HT1080 (cell line): ENCODE measurements at regions not wholly inside any gene's neighbourhood (a gene's known extent, or its start where the extent isn't known, plus 50 kb on each side); places are given as distances from the start of the nearest gene placed in this dataset.

Experiments used
- DNase-seq: peaks from one replicate; pipeline ENCODE4 v3.0.0-alpha.2; 2015; ENCODE audit warnings: low read depth

- DNase-seq: no peak
These were observed 62.6 kb upstream of the VASH1 start for GRCh38 chr14:76698631-76699030.

GRCh38 chr14:76699209-76699938 lies 61.9 kb upstream of the VASH1 start:
- no peak for DNase-seq

- DNase-seq: no peak
These were observed 61.2 kb upstream of the VASH1 start for GRCh38 chr14:76699939-76700590.

GRCh38 chr14:76701436-76701835 lies 59.8 kb upstream of the VASH1 start:
- no peak for DNase-seq

DNA sequence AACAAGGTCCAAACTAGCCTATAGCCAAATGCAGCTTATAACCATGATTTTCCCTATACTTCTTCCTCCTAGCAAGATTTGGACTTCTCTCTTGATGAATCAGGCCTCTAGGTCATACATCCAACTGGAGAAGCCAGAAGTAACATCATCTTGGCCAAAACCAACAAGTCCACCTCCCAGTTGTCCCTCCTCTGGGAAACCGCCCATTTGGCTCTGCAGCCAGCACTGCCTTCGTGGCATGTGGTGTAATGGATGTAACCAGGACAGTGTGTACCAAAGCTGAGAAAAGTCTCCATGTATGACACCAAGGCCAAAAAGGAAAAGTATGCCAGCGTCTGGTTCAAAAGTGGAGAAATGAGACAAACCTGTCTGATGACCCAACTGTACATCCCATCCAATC lies 59.3 kb upstream of the VASH1 start:
- no peak for DNase-seq

DNA sequence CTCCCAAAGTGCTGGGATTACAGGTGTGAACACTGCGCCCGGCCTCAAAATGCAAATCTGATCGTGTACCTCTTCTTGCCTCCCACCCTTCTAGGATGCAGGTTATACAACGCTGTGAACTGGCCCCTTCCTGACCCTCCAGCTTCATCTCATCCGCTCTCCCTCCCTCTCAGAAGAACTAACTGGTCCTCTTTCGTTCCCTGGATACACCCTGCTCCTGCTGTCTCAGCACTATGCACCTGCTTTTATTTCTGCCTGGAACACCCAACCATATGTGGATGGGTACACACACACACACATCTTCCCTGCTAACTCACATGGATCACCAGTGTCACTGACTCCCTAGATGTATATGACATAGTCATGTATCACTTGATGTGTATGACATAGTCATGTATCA lies 56.1 kb upstream of the VASH1 start:
- DNase-seq: no peak

GRCh38 chr14:76706207-76706606 lies 55.1 kb upstream of the VASH1 start:
- peak; percentile 27 for DNase-seq

DNA sequence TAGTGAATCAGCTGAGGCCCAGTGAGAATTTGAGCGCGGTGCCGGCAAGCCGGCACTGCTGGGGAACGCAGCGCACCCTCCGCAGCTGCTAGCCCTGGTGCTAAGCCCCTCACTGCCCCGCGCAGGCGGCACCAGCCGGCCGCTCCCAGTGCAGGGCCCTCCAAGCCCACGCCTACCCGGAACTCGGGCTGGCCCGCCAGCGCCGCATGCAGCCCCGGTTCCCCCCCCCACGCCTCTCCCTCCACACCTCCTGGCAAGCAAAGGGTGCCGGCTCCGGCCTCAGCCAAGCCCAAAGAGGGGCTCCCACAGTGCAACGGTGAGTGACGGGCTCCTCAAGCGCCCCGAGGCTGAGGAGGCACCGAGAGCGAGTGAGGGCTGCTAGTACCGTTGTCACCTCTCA lies 54.5 kb upstream of the VASH1 start:
- no peak for DNase-seq

- peak; percentile 15 for DNase-seq
These were observed 53.2 kb upstream of the VASH1 start for GRCh38 chr14:76708028-76708427.

DNA sequence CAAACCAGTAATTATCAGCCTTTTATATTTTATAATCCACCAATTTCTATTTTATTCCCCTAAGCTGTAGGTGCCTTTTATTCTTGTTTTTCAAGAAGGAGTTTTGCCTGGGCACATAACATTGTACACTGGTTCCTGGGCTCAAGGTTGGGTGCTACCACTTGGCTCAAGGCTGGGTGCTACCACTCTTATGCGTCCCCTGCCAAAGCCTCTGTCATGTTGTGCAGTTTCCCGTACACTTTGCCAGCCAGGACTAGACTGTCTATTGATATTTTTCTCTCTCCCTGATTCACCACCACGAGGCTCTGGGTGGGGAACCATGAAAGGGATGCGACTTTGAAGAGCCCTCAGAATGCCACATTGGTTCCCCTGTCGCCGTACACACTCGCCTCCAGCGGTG lies 52.5 kb upstream of the VASH1 start:
- DNase-seq: no peak

DNA sequence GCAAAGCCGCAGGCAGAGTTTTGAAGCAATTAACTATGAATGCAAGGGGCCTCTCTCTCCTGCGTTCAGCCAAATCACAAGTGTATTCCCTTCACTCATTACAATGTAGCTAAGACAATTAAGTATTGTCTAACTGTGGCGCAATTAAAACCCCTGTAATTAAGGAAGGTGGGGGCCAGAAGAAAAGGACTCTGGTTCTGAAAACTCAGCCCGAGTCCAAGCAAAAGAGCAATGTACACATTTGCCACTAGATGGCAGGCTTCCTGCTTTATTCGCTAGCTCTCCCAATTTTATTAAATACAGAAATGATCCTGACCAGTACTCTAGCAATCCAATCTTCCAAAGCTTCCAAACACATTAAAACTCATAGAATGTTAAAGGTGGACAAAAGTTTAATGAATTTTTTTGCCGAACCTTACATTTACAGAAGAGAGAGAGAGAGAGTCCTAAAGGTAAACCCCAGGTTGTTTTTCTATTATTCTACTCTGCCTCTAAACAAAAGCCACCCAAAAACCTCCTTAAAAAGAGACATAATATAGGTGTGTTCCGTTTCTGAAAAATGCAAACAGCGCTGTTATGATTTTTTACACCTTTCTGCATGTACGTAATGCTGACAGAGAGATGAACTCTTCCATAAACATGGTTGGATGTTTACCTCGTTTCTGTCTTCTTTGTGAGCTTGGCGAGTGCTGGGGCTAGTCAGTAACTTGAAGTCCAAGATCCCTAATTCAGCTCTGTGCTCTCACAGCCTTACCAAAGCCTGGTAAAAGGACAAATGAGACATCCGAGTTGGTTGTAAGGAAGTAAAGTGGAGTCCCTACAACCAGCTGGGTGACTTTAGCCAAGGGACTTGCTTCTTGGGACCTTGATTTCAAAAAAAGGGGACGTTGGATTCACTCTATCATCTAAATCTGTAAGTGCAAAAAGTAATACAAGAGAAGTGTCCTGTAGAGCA lies 50.9 kb upstream of the VASH1 start:
- peak; percentile 18 for DNase-seq
